Osteoblast (primary cell): ENCODE measurements at regions not wholly inside any gene's neighbourhood (a gene's known extent, or its start where the extent isn't known, plus 50 kb on each side); places are given as distances from the start of the nearest gene placed in this dataset.

Experiments used
- DNase-seq: peaks from one replicate; pipeline ENCODE4 v3.0.0; 2011; ENCODE audit warnings: low spot score, mixed read lengths; ENCODE audit not compliant: insufficient read length; ENCODE audit errors: missing footprints
- H2AFZ ChIP-seq: 2 replicates; pipeline ENCODE4 v1.6.0; 2011; ENCODE audit warnings: mild to moderate bottlenecking, low read length
- H3K27ac ChIP-seq: 2 replicates; pipeline ENCODE4 v1.5.1; 2011; ENCODE audit warnings: mild to moderate bottlenecking, low read depth, low read length, moderate library complexity
- H3K27me3 ChIP-seq: 2 replicates; pipeline ENCODE4 v1.6.0; 2012; ENCODE audit warnings: mild to moderate bottlenecking, control low read depth, inconsistent platforms, low read length, moderate library complexity; ENCODE audit not compliant: insufficient read depth
- H3K36me3 ChIP-seq: 2 replicates; pipeline ENCODE4 v1.5.1; 2011; ENCODE audit warnings: mild to moderate bottlenecking, low read length, control low read depth, moderate library complexity; ENCODE audit not compliant: insufficient read depth
- H3K4me1 ChIP-seq: 2 replicates; pipeline ENCODE4 v1.5.1; 2011; ENCODE audit warnings: mild to moderate bottlenecking, low read length, control low read depth, moderate library complexity; ENCODE audit not compliant: insufficient read depth
- H3K4me2 ChIP-seq: 2 replicates; pipeline ENCODE4 v1.6.0; 2011; ENCODE audit warnings: mild to moderate bottlenecking, low read length; ENCODE audit not compliant: insufficient read depth
- H3K4me3 ChIP-seq: fragments of 200-600 bp; sonication (generic); 3 replicates; pipeline ENCODE4 v1.5.1; 2012; ENCODE audit warnings: mild to moderate bottlenecking, low read length, inconsistent platforms; ENCODE audit not compliant: insufficient read depth
- H3K79me2 ChIP-seq: 2 replicates; pipeline ENCODE4 v1.6.0; 2012; ENCODE audit warnings: mild to moderate bottlenecking, low read length, control low read depth, inconsistent platforms; ENCODE audit not compliant: insufficient read depth
- H3K9me3 ChIP-seq: 2 replicates; pipeline ENCODE4 v1.5.1; 2011; ENCODE audit warnings: low read depth, low read length, control low read depth
- H4K20me1 ChIP-seq: 2 replicates; pipeline ENCODE4 v1.6.0; 2012; ENCODE audit warnings: mild to moderate bottlenecking, low read length, control low read depth; ENCODE audit not compliant: insufficient read depth
- CTCF ChIP-seq: IDR thresholded peaks from 2 replicates; pipeline ENCODE4 v1.5.1; 2011; ENCODE audit warnings: mild to moderate bottlenecking, low read depth, low read length, moderate library complexity; ENCODE audit errors: extremely low read depth

- no peak for DNase-seq
- Histone ChIP-seq H3K27me3 (no peaks in the 10 kb centered on the region), H3K4me1 (no peaks in the 10 kb centered on the region), H3K27ac (no peak overlapping the region), H3K4me2 (no peak overlapping the region), H3K36me3 (no peaks in the 10 kb centered on the region), H3K4me3 (no peak overlapping the region), H3K79me2 (no peaks in the 10 kb centered on the region), H3K9me3 (no peaks in the 10 kb centered on the region), H4K20me1 (no peaks in the 10 kb centered on the region), H2AFZ (no peak overlapping the region)
- TF ChIP-seq CTCF = no peak
Measured at GRCh38 chr4:10816571-10816970, 132.0 kb upstream of the CLNK start.

DNA sequence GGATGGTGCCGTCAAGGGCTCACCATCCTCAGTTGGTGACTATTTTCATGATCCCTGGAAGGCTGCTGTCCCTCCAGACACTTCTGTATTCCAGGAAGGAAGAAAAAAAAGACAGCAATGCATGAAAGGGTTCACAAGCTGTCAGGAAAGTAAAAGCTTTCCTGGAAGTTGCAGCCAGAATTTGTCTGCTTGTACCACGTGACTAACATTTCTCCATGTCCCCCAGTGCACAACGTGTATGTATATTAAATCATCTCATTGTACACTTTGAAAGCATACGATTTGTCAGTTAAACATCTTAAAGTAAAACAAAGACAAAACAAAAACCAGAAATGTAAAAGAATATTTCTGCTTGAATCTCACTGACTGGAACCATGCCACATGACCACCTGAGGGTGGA, 127.4 kb upstream of the CLNK start:
- no peak for TF ChIP-seq CTCF
- no peaks in the 10 kb centered on the region for H4K20me1 ChIP-seq

DNA sequence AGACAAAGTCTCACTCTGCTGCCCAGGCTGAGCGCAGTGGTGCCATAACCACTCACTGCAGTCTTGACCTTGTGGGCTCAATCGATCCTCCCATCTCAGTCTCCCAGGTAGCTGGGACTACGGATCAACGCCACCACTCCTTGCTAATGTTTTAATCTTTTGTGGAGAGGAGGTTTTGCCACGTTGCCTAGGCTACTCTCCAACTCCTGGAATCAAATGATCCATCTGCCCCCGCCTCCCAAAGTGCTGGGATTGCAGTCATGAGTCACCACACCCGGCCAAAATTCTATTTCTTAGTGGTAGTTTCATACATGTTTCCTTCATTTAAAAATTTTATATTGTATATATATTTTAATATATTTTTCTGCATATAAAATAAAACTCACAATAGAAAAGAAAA, 125.8 kb upstream of the CLNK start:
- no peak for DNase-seq
- no peak overlapping the region for H3K4me2 ChIP-seq
- TF ChIP-seq CTCF = no peak

More for the DNA sequence above, 127.4 kb upstream of the CLNK start:
- no peaks in the 10 kb centered on the region for H3K27me3 ChIP-seq
- H3K36me3 ChIP-seq = no peaks in the 10 kb centered on the region
- no peaks in the 10 kb centered on the region for H3K4me1 ChIP-seq
- H3K4me2 ChIP-seq = no peak overlapping the region
- no peak overlapping the region for H2AFZ ChIP-seq
- no peaks in the 10 kb centered on the region for H3K79me2 ChIP-seq
- no peaks in the 10 kb centered on the region for H3K9me3 ChIP-seq
- H3K27ac ChIP-seq = no peak overlapping the region
- no peak for DNase-seq
- no peak overlapping the region for H3K4me3 ChIP-seq

DNA sequence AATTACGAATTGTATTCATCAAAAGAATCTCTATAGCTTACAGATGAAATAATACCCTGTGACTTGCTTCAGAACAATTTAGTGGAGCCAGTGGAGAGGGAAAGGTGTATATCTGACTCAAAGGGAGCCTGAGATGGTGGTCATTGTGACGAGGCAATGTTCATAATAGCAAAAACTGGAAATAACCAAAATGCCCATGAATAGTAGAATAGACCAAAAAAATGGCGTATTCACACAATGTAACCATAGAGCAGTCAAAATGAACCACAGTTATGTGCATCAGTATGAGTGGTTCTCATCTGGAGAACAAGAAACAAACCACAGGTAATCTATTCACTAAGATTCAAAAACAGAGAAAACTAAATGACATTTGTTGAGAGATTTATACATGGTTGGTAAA, 125.3 kb upstream of the CLNK start:
- no peak for TF ChIP-seq CTCF
- H3K27ac ChIP-seq = no peak overlapping the region

More for the DNA sequence above, 125.8 kb upstream of the CLNK start:
- H3K9me3 ChIP-seq = no peaks in the 10 kb centered on the region
- H2AFZ ChIP-seq = no peak overlapping the region
- H3K4me3 ChIP-seq = no peak overlapping the region
- H3K4me1 ChIP-seq = no peaks in the 10 kb centered on the region
- H3K36me3 ChIP-seq = no peaks in the 10 kb centered on the region
- no peaks in the 10 kb centered on the region for H4K20me1 ChIP-seq
- no peak overlapping the region for H3K27ac ChIP-seq
- no peaks in the 10 kb centered on the region for H3K79me2 ChIP-seq
- no peaks in the 10 kb centered on the region for H3K27me3 ChIP-seq

More for the DNA sequence above, 125.3 kb upstream of the CLNK start:
- Histone ChIP-seq H3K36me3 (no peaks in the 10 kb centered on the region), H4K20me1 (no peaks in the 10 kb centered on the region), H3K79me2 (no peaks in the 10 kb centered on the region), H3K9me3 (no peaks in the 10 kb centered on the region), H3K4me3 (no peak overlapping the region), H3K27me3 (no peaks in the 10 kb centered on the region), H3K4me1 (no peaks in the 10 kb centered on the region), H3K4me2 (no peak overlapping the region), H2AFZ (no peak overlapping the region)
- DNase-seq = no peak
